ENCODE measurements at regions not wholly inside any gene's neighbourhood (a gene's known extent, or its start where the extent isn't known, plus 50 kb on each side); places are given as distances from the start of the nearest gene placed in this dataset.
"Not testable (repeated sequence)": the region's sequence is repeated elsewhere in the genome, so short reads cannot be mapped to it uniquely, and the experiment has no call there.

GRCh38 chr10:42533866-42534265 is 104.5 kb downstream of the ZNF33B start:
- Mint-ChIP-seq H3K36me3 (peaks cover 27% of the 10 kb centered on the region), H3K9me3 (peaks cover 0 to 74% (median 33%) of the 10 kb centered on the region in 7 donors)
- H3K36me3 ChIP-seq (ENCODE audit: control insufficient read depth, insufficient read depth, low read length); H3K4me3 ChIP-seq (ENCODE audit: low read depth, low read length); H3K4me1 Mint-ChIP-seq; H3K27ac ChIP-seq (ENCODE audit: insufficient read depth, low read length, poor library complexity, severe bottlenecking); DNase-seq; H3K27me3 ChIP-seq (ENCODE audit: control insufficient read depth, insufficient read depth, low read length); H3K27me3 Mint-ChIP-seq; H3K27ac Mint-ChIP-seq; H3K4me1 ChIP-seq (ENCODE audit: control insufficient read depth, insufficient read depth, low read length, poor library complexity, severe bottlenecking); H3K4me3 Mint-ChIP-seq; ATAC-seq (ENCODE audit: low read depth in 2 of 2): not testable (repeated sequence)
- H3K9me3 ChIP-seq (ENCODE audit: control insufficient read depth in 2 of 2, low read length in 2 of 2) = peaks cover 43 to 58% of the 10 kb centered on the region in 2 experiments

GRCh38 chr10:42532996-42533395 is 105.4 kb downstream of the ZNF33B start:
- H3K4me1 ChIP-seq (ENCODE audit: control insufficient read depth, insufficient read depth, low read length, poor library complexity, severe bottlenecking) = no peaks in the 10 kb centered on the region
- H3K4me1 Mint-ChIP-seq = no peaks in the 10 kb centered on the region
- H3K27me3 Mint-ChIP-seq = no peaks in the 10 kb centered on the region
- H3K36me3 ChIP-seq (ENCODE audit: control insufficient read depth, insufficient read depth, low read length) = no peaks in the 10 kb centered on the region
- H3K4me3 ChIP-seq (ENCODE audit: low read depth, low read length) = no peak overlapping the region
- H3K9me3 Mint-ChIP-seq = peaks cover 0 to 71% (median 29%) of the 10 kb centered on the region in 7 donors
- no peak overlapping the region for H3K4me3 Mint-ChIP-seq
- H3K9me3 ChIP-seq (ENCODE audit: control insufficient read depth in 2 of 2, low read length in 2 of 2) = peaks cover 38 to 57% of the 10 kb centered on the region in 2 experiments
- no peak for ATAC-seq (ENCODE audit: low read depth in 2 of 2)
- no peak overlapping the region for H3K27ac ChIP-seq (ENCODE audit: insufficient read depth, low read length, poor library complexity, severe bottlenecking)
- no peak for DNase-seq
- no peak overlapping the region for H3K27ac Mint-ChIP-seq
- H3K27me3 ChIP-seq (ENCODE audit: control insufficient read depth, insufficient read depth, low read length) = no peaks in the 10 kb centered on the region
- H3K36me3 Mint-ChIP-seq = peaks cover 19% of the 10 kb centered on the region

DNA sequence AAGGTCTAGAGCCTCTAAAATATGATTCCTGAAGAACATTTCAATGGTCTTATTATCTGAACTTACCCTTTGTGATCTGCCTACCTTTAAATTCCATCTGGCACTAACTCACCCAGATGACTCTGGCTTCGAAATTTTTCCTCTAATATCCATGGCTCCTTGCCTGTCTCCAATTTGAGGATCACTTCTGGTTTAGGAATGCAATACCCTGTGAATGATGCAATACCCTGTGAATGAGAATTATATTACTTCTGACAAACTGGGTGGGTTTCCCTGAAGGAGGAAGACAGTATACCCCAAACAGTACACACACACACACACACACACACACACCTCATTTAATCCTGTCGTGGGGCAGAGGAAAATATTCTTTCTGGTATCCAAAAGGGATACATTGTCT is 115.3 kb downstream of the ZNF33B start:
- H3K27ac Mint-ChIP-seq = no peak overlapping the region
- DNase-seq = no peak
- H3K36me3 ChIP-seq (ENCODE audit: control insufficient read depth, insufficient read depth, low read length) = peaks cover 48% of the 10 kb centered on the region

GRCh38 chr10:42519761-42520460 is 118.5 kb downstream of the ZNF33B start:
- no peak overlapping the region for H3K4me3 Mint-ChIP-seq
- peaks cover 86 to 100% of the 10 kb centered on the region in 2 experiments for H3K9me3 ChIP-seq (ENCODE audit: control insufficient read depth in 2 of 2, low read length in 2 of 2)
- no peak overlapping the region for H3K27ac ChIP-seq (ENCODE audit: insufficient read depth, low read length, poor library complexity, severe bottlenecking)
- no peaks in the 10 kb centered on the region for H3K4me1 ChIP-seq (ENCODE audit: control insufficient read depth, insufficient read depth, low read length, poor library complexity, severe bottlenecking)
- no peak overlapping the region for H3K27ac Mint-ChIP-seq
- peaks cover 0 to under 1% (median 0%) of the 10 kb centered on the region in 4 donors for H3K4me1 Mint-ChIP-seq
- peaks cover 50% of the 10 kb centered on the region for H3K36me3 Mint-ChIP-seq
- H3K4me3 ChIP-seq (ENCODE audit: low read depth, low read length) = no peak overlapping the region
- peaks cover 43% of the 10 kb centered on the region for H3K36me3 ChIP-seq (ENCODE audit: control insufficient read depth, insufficient read depth, low read length)
- H3K27me3 ChIP-seq (ENCODE audit: control insufficient read depth, insufficient read depth, low read length) = no peaks in the 10 kb centered on the region
- ATAC-seq (ENCODE audit: low read depth in 2 of 2) (no peak), DNase-seq (no peak)
- H3K9me3 Mint-ChIP-seq = peaks cover 1 to 84% (median 38%) of the 10 kb centered on the region in 7 donors
- no peaks in the 10 kb centered on the region for H3K27me3 Mint-ChIP-seq

More for the DNA sequence above, 115.3 kb downstream of the ZNF33B start:
- Mint-ChIP-seq H3K27me3 (no peaks in the 10 kb centered on the region), H3K36me3 (peaks cover 54% of the 10 kb centered on the region), H3K4me1 (no peaks in the 10 kb centered on the region), H3K9me3 (peaks cover 1 to 78% (median 29%) of the 10 kb centered on the region in 7 donors), H3K4me3 (peak overlapping the region in 1 of 4 donors; percentile 24)
- ATAC-seq (ENCODE audit: low read depth in 2 of 2) = no peak
- Histone ChIP-seq H3K27ac (ENCODE audit: insufficient read depth, low read length, poor library complexity, severe bottlenecking) (no peak overlapping the region), H3K9me3 (ENCODE audit: control insufficient read depth in 2 of 2, low read length in 2 of 2) (peaks cover 65 to 77% of the 10 kb centered on the region in 2 experiments), H3K27me3 (ENCODE audit: control insufficient read depth, insufficient read depth, low read length) (no peaks in the 10 kb centered on the region), H3K4me3 (ENCODE audit: low read depth, low read length) (no peak overlapping the region), H3K4me1 (ENCODE audit: control insufficient read depth, insufficient read depth, low read length, poor library complexity, severe bottlenecking) (no peaks in the 10 kb centered on the region)

DNA sequence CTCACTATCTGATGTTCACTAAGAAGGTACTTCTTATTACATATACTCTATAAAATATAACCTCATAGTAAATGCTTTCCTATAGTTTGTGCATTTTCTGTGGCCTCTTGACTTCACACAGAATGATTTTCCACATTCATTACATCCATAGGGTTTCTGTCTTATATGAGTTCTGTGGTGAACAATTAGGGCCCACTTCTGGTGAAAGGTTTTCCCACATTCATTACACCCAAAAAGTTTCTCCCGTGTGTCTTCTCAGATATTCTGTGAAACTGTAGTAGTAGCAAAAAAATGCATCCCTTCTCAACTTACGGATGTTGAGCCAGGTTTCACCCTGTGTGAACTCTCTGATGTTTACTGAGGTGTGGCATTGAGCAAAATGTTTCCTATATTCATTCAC is 119.3 kb downstream of the ZNF33B start:
- Mint-ChIP-seq H3K27me3 (no peaks in the 10 kb centered on the region), H3K4me3 (no peak overlapping the region), H3K36me3 (peaks cover 46% of the 10 kb centered on the region), H3K9me3 (peaks cover 0 to 84% (median 35%) of the 10 kb centered on the region in 7 donors), H3K4me1 (peaks cover 0 to 2% (median 0%) of the 10 kb centered on the region in 4 donors), H3K27ac (no peak overlapping the region)
- DNase-seq = no peak
- Histone ChIP-seq H3K36me3 (ENCODE audit: control insufficient read depth, insufficient read depth, low read length) (peaks cover 35% of the 10 kb centered on the region), H3K4me1 (ENCODE audit: control insufficient read depth, insufficient read depth, low read length, poor library complexity, severe bottlenecking) (no peaks in the 10 kb centered on the region), H3K4me3 (ENCODE audit: low read depth, low read length) (no peak overlapping the region), H3K9me3 (ENCODE audit: control insufficient read depth in 2 of 2, low read length in 2 of 2) (peaks cover 85 to 100% of the 10 kb centered on the region in 2 experiments), H3K27me3 (ENCODE audit: control insufficient read depth, insufficient read depth, low read length) (no peaks in the 10 kb centered on the region), H3K27ac (ENCODE audit: insufficient read depth, low read length, poor library complexity, severe bottlenecking) (no peak overlapping the region)
- ATAC-seq (ENCODE audit: low read depth in 2 of 2) = no peak

GRCh38 chr10:42513921-42514320 is 124.4 kb downstream of the ZNF33B start:
- peaks cover 0 to 2% (median 0%) of the 10 kb centered on the region in 4 donors for H3K4me1 Mint-ChIP-seq
- no peak for DNase-seq
- H3K27ac ChIP-seq (ENCODE audit: insufficient read depth, low read length, poor library complexity, severe bottlenecking) = no peak overlapping the region
- ATAC-seq (ENCODE audit: low read depth in 2 of 2) = no peak
- H3K4me3 ChIP-seq (ENCODE audit: low read depth, low read length) = no peak overlapping the region
- H3K36me3 Mint-ChIP-seq = peaks cover 9% of the 10 kb centered on the region
- no peaks in the 10 kb centered on the region for H3K4me1 ChIP-seq (ENCODE audit: control insufficient read depth, insufficient read depth, low read length, poor library complexity, severe bottlenecking)
- no peak overlapping the region for H3K4me3 Mint-ChIP-seq
- H3K27me3 Mint-ChIP-seq = no peaks in the 10 kb centered on the region
- H3K9me3 ChIP-seq (ENCODE audit: control insufficient read depth in 2 of 2, low read length in 2 of 2) = peaks cover 77 to 96% of the 10 kb centered on the region in 2 experiments
- H3K36me3 ChIP-seq (ENCODE audit: control insufficient read depth, insufficient read depth, low read length) = no peaks in the 10 kb centered on the region
- H3K27me3 ChIP-seq (ENCODE audit: control insufficient read depth, insufficient read depth, low read length) = no peaks in the 10 kb centered on the region
- H3K27ac Mint-ChIP-seq = no peak overlapping the region
- peaks cover 4 to 72% (median 29%) of the 10 kb centered on the region in 7 donors for H3K9me3 Mint-ChIP-seq

DNA sequence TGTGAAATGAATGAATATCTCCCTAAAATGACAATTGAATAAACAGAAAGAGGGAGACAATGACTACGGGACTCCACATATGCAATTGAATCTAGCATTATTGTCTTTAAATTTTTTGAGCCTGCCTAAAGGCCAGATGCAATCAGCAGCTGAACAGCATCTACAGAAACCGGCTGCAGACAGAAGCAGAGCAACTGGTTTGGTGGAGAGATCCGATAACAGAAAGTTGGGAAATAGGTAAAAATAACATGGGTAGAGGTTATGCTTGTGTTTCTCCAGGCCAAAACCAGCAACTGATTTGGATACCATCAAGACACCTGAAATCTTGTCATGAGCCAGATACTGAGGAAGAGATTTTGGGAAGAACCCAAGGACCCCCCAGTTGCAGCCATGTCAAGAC is 146.6 kb downstream of the ZNF33B start:
- no peak for DNase-seq
- no peaks in the 10 kb centered on the region for H3K36me3 ChIP-seq (ENCODE audit: control insufficient read depth, insufficient read depth, low read length)
- no peak for ATAC-seq (ENCODE audit: low read depth in 2 of 2)
- no peaks in the 10 kb centered on the region for H3K4me1 ChIP-seq (ENCODE audit: control insufficient read depth, insufficient read depth, low read length, poor library complexity, severe bottlenecking)
- Mint-ChIP-seq H3K36me3 (peaks cover 3% of the 10 kb centered on the region), H3K4me3 (no peak overlapping the region), H3K27me3 (no peaks in the 10 kb centered on the region), H3K4me1 (no peaks in the 10 kb centered on the region), H3K9me3 (peaks cover 0 to 18% (median 5%) of the 10 kb centered on the region in 7 donors), H3K27ac (no peak overlapping the region)
- H3K27ac ChIP-seq (ENCODE audit: insufficient read depth, low read length, poor library complexity, severe bottlenecking) = no peak overlapping the region
- no peaks in the 10 kb centered on the region for H3K27me3 ChIP-seq (ENCODE audit: control insufficient read depth, insufficient read depth, low read length)
- H3K9me3 ChIP-seq (ENCODE audit: control insufficient read depth in 2 of 2, low read length in 2 of 2) = no peaks in the 10 kb centered on the region
- H3K4me3 ChIP-seq (ENCODE audit: low read depth, low read length) = no peak overlapping the region

Measured in CD4-positive, CD25-positive, alpha-beta regulatory T cell (primary cell).